Fibroblast of peridontal ligament (primary cell): ENCODE measurements at regions not wholly inside any gene's neighbourhood (a gene's known extent, or its start where the extent isn't known, plus 50 kb on each side); places are given as distances from the start of the nearest gene placed in this dataset.
"Not testable (repeated sequence)": the region's sequence is repeated elsewhere in the genome, so short reads cannot be mapped to it uniquely, and the experiment has no call there.

Experiments
- DNase-seq: peaks from one replicate; pipeline ENCODE4 v3.0.0-alpha.2; 2010; ENCODE audit errors: extremely low read depth

DNA sequence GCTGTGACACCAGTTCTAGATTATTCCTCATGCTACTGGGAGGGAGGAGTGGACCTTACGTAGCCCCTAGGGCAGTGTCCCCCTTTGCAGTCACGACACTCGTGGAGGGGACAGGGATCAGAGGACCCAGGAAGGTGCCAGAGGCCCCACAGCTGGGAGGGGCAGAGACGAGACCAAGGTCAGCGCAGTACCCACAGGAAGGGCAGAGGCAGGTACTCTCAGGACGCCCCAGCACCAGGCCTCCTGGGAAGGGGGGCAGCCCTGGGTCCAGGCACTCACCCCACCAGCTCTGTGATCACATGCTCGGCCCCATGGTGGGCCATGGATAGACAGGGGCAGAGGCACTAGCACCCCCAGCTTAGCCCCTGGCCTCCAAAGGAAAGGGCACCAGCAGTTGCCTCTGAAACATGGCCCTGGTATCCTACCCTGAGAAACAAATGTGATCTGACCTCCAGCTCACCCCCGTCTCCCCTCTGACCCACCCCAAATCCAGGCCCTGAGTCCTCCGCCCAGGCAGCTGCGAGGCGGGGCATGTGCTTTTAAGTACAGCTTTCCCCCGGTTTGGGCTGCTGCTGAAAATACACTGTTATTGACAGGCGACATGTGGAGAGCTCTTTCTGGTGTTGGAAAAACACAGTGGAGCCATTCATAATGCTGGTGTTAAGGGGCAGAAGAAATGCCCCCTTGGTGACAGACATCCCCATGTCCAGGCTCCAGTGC lies 361.9 kb downstream of the C16orf95 start:
- DNase-seq, result no peak

DNA sequence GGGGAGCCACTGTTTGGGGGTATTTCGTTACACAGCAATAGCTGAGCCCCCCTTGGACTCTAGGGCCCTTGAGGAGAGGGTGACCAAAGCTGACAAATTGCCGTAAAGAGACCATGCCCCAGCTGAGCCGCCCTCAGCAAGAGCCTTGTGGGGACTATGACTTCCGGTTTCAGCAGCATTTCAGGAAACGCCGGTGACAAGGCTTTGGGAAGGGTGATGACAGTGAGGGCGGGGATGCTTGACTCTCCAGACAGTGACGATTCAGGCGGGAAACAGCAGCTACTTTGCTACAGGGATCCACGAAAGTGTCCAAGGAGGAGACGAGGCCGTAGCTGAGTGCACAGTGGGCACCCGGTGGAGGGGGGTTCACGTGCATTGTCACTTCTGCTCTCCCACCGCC lies 360.8 kb downstream of the C16orf95 start:
- DNase-seq, result no peak

DNA sequence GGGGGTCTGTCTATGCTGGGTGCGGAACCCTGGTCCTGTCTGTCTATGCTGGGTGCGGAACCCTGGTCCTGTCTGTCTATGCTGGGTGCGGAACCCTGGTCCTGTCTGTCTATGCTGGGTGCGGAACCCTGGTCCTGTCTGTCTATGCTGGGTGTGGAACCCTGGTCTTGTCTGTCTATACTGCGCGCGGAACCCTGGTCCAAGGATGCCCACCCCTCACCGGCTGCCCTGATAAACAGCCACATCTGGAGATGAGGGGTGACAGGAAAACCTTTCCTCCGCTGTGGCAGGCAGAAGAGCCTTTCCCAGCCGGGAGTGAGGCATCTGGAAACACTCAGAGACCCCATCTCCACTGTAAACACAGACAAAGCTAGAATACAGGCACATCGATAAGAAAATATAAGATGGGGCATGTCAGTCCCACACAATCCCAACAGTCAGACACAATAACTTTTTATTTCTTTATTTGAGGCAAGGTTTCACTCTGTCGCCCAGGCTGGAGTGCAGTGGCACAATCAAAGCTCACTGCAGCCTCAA lies 359.5 kb downstream of the C16orf95 start:
- DNase-seq, result not testable (repeated sequence)

DNA sequence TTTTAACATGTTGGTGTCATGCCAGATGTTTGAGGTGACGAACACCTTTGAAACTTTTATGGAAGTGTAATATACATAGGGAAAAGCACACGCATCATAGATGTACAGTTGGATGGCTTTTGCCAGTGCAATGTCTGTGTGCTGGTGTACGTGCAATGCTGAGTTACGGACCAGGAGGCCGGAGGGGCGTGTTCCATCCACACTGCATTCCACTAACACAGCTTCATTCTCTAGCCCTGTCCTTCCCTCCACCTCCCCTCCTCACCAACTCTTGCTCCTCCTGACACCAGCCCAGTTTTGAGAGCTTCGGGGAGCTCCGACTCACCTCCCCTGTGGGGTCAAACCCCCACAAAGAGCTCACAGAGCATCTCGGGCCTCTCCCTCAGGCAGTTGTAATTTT lies 358.8 kb downstream of the C16orf95 start:
- no peak for DNase-seq

DNA sequence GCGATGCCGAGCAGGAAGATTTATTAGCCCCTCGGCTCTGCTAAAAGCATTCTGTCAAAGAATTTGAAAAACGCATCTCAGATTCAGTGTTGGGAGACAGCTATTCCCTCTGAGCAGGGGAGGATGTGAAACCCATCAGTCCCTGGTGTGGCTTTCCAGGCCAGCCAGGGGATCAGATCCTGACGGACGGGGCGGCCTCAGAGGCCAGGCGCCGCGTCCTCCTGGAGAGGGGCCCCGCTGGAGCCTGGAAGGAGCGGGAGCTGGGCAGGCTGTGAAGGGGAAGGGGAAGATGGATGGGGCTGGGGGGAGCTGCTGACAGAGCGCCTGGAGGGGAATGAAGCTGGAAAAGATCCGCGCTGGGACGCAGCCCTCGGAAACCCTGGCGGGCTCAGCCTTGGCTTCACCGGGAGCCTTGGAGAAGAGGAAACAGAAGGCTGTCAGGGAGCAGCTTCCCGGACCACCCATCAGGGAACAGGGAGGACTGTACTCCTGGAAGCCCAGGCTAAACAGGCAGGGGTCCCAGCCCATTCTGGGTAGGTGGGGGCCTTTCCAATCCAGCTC lies 358.0 kb downstream of the C16orf95 start:
- DNase-seq, result no peak

DNA sequence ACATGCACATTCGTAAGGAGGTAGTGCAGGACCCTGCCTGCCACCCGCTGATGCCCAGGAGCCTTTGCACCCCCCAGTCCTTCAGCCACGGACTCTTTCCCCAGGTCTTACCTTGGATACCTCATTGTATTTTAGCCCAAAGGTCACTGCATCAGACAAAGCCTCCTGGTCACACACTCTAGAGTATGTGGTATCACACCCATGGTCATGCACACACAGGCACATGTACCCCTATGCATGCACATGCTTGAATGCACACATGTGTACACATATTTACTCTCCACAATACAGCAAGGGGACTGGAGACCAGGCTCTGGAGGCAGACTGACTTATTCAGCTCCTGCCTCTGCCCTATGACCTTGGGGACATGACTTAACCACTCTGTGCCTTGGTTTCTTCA lies 357.5 kb downstream of the C16orf95 start:
- DNase-seq, result no peak

DNA sequence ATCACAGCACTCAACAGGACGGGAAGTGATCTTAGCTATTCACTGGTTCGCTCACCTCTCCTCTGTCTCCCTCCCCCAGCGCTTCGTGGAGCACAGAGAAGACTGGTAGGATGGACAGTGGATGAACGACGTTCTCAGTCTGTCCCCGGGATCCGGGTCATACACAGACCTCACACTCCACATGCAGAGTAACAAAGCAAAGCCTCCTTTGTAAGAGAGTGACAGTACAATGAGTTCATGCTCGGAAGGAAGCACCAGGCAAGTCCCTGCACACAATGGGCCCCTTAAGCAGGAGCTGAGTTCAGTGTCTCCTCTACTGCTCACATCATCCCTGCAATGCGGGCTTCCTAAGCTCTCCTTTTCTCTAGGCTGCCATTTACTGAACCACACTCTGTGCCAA lies 356.9 kb downstream of the C16orf95 start:
- no peak for DNase-seq

DNA sequence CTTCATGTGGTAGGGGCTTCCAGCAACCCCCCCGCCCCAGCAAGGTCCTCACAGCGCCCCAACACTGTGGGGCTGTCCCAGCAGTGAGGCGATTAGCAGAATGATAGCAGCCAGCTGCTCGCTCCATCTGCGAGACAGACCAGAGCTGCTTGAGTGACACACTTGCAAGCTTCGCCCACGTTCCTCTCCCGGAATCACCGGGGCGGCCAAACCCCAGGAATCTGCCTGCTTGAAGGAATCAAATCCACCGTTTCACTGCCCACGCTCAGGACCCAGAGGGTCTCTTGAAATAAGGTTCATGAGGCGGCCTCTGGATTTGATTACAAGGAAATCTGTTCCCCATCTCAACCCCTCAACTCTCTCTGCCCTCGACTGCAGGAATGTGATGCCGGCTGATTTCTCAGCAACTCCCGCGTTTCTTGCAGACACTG lies 356.0 kb downstream of the C16orf95 start:
- DNase-seq, result peak; percentile 29

DNA sequence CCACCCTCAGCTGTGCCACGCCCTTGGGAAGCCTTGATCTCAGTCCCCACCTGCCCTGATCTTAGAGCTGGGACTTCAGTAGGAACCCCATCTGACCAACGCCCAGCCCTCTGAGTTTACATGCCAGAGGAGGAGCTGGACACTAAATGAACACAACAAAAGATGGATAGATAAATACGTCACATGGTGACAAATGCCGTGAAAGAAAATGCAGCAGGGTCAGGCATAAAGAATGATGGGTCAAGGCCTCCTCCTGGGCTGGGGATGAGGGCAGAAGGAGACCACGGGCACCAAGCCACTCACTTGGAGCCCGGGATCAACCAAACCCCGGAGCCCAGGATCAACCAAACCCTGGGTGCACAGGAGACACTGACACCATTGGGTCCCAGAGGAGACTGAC lies 354.9 kb downstream of the C16orf95 start:
- no peak for DNase-seq

DNA sequence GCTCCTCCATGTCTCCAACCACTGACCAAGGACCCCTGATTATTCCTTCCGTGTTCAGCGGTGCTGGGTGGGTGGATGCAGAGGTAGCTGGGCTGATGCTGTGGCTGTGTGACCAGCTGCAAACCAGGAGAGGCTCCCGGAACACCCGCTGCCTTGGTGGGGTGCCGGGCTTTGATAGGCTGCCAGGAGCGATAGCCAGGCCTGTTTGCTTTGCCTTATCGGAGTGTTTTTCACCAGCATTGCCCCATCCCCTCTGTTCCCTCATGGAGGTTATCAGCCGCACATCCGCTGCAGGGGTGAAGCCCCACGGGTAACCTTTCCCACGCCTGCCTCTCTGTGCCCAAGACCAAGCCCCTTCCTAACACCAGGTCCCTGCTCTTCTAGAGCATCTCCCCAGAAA lies 354.3 kb downstream of the C16orf95 start:
- no peak for DNase-seq

DNA sequence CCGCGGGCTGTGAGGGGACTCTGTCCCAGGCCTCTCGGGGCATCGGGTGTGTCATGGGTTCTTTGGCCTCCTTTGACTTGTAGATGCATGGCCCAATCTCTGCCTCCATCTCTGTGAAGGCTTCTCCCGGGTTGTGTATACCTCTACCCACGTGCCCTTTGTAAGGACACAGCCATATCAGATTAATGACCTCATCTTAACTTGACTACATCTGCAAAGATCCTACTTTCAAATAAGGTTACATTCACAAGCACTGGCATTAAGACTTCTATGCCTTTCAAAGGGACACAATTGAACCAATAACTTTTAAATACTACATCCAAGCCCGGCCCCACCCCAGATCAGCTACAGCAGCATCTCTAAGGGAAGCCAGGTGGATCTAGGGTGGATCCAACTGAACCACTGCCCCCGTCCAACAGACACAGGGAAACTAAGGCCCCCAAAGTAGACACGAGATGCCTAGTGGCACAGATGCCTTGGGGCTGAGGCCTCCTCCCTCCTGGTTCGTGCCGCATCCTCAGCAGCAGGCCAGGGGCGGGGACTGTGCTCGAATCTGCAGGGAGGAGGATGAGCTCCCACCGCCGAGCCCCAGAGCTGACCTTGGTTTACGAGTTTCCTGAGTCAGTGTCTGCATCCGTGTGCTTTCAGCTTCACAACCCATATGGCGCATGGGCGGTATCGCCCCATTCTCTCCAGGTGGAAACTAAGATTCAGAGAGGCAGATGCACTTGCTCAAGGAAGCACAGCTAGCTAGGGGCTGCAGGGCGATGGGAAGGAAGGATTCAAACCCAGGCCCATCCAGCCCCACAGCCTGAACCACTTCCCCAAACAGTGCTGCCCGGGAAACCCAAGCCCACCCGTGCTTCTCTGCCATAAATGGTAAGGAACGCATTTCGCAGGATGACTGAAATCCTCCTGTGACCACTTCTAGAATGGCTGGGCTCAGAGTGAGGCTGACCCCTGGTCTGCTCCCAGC lies 353.3 kb downstream of the C16orf95 start:
- no peak for DNase-seq

DNA sequence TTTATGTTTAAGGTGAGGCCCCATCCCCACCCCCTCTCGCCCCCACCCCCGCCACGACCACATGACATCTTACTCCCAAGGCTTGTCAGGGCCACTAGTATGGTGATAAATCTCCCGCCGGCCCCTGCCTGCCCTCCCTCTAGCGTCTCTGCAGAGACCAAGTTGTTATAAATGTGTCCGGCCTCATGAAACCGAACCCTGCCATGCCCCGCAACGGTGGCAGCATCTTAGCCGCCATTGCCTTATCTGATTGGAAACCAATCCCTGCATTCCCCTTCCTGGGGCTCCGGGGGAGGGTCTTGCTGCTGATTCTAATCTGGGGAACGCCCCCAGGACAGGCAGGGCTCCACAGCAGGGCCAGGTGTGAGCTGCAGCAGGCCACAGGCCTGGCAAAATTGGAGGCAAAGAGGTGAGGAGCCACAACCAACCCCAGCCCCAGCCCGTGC lies 352.4 kb downstream of the C16orf95 start:
- no peak for DNase-seq

DNA sequence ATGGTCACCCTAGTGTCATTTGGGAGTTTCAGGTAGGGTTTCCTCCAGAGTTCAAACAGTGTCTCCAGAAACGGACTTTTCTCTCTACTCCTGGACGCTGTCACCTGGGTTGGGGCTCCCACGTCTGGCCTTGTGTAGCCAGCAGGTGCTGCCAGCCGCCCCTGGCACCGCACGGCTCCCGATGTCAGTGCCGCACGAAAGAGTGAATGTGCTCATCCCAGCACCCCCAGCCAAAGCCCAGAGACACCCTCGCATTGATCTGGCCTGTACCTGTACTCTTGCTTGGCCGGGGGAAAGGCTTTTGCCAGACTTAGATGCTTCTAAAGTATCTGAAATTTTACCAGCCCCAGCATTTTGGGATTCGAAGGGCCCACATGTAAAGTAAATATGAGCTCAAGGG lies 351.9 kb downstream of the C16orf95 start:
- no peak for DNase-seq

DNA sequence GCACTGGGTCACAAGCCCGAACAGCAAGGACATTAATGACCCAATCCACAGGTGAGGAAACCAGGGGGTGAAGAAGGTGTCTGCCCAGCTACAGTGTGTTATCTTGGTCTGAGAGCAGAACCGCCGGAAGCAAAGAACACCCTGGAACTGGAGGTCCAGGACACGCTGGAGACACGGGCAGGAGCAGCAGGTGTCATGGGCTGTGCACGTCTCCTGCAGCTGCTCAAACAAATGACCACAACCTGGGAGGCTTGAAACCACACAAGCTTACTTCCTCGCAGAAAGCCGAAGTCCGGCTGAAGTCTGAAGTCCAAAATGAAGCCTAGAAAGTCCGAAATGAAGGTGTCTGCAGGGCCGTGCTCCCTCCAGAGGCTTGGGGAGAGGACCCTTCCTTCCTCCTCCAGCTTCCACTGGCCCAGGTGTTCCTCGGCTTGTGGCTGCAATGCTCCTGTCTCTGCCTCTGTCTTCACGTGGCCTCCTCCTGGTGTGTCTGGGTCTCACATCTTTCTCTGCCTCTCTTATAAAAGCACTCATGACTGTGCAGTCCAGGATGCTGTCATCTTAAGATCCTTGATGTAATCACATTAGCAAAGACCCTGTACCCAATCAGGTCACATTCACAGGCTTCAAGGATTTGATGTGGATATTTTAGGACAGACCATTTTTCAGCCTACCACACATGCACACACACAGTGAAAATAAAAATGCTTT lies 351.2 kb downstream of the C16orf95 start:
- no peak for DNase-seq

DNA sequence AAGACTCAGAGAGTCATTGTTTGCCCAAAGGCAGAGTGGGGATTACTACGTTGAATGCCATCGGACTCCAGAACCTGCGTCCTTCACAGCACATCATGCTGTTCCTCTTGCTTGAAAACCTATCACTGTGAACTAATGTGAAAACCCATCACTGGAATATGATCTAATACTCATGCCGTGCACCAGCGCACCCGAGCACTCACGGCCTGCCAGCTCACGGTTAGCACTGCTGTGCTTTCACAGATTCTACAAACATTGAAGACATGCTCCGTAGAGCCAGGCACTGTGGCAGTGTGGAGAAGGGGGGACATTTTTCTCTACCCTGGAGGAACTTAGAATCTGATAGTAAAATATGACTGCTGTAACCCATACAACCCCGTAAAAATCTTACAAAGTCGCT lies 350.4 kb downstream of the C16orf95 start:
- no peak for DNase-seq

DNA sequence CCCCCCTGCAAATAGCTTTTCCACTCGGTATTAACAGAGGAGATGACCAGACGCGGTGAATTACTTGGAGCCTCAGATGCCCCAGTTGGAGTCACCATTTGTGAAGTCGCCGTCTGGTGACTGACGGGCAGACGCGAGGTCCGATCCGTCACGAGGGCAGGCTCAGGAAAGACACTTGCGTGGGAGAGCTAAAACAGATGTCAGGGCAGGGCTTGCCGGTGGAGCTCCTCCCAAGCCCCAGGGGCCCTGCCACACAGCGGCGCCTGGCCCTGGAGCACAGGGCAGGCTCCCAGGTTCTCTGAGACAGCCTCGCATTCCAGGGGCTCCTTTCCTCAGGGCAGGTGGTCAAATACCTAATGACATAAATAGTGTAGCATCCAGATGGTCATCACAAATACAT lies 348.3 kb downstream of the C16orf95 start:
- no peak for DNase-seq

DNA sequence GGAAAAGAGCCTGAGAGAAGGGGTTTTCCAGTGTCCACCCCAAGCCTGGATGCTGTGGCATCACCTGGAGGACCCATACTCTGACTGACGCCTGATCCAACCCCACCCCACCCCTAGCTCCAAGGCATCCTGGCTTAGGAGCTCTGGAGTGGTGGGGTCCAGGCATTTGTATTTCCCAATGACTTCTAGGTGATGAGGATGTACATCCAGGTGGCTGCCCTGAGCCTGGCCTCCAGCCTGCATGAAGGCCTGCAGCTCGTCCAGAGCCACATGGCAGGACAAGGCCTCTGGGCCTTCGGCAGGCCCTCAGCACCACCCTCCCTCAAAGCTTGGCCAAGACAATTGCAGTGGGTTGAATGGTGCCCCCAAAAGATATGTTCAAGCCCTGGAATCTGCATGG lies 347.5 kb downstream of the C16orf95 start:
- no peak for DNase-seq

DNA sequence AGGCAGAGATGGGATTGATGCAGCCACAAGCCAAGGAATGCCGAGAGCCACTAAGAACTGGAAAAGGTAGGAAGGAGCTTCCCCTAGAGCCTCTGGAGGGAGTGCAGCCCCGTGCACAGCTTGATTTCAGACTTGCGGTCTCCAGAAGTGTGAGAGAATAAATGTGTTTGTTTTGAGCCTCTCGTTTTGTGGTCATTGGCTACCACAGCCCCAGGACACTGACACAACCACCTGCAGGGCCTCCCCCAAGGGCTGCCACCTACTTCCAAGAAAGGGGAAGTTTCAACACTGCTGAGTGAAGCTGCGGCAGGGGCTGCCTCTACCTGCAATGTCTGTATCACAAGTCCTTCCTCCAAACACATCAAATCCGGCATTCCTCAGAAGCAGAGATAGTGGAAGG lies 346.9 kb downstream of the C16orf95 start:
- DNase-seq, result no peak

DNA sequence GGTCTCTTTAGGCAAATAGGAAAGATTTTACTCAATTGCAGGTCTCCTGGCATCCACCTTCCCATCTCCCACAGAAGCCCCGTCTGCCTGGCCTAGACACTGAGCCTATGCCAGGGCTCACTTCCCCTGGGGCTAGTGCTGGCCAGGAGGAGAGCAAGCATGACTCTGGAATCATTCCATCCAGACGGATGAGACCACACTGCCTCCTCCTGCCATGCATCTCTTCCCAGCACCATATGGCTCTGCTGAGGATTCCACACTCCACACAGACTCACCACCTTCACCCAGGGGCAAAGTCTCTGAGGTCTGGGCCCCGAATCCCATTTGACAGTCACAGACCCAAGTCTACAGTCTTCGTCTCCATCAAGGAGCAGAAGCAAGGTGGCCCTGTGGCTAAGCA lies 346.5 kb downstream of the C16orf95 start:
- DNase-seq, result no peak

DNA sequence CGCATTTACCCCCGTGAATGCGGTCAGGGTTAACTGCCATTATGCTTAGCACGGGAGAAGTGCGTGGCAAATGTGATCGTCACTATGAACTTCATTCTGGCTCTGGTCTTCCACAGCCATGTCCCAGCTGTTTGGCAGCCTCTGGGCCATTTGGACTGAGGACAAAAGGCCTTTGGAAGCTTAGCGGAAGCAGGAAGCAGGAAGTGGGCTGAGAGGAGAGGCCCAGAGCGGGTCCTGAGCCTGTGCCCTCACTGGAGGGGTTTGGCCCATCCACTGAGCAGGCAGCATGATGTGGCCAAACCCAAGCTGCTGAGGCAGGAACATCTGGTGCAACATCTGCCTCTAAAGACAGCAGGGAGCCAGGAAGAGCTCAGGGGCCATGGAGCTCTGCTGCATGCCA lies 345.9 kb downstream of the C16orf95 start:
- DNase-seq, result no peak

DNA sequence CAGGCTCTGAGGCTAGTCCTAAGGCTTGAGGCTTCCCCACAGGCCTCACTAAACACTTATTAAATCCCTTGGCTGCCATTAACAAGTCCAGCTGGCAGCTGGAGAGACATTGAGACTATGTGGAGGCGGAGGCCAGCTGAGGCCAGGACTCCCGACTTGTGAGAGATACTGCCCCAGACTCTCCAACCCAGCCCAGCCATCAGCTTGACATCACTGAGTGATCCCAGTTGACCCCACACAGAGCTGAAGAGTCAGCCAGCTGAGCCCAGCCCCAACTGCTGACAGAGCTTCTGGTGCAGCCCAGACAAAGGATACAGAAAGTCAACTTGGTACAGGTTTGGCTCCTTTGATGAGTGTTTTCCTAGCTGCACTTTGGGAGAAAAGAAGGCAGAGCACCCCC lies 343.1 kb downstream of the C16orf95 start:
- DNase-seq, result no peak

DNA sequence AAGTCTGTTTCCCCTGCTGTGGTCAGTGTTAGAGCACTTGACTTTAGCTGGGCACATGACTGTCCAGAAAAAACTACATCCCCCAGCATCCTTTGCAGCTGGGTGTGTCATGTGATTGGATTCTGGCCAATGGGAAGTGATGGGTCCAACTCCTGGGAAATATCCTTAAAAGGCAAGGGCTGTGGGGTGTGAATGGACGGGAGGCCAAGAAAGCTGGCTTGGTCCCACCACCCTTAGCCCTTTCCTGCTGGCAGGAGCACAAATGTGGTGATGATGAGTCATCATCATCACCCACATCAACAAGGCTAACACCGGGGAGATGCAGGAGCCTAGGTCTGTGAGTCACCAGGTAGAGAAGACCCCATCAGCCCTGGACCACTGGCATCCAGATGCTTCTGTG lies 341.7 kb downstream of the C16orf95 start:
- DNase-seq, result peak; percentile 79
